Activated CD4-positive, alpha-beta T cell treated with anti-CD3 and anti-CD28 coated beads for 36 hours (primary cell): ENCODE measurements at regions not wholly inside any gene's neighbourhood (a gene's known extent, or its start where the extent isn't known, plus 50 kb on each side); places are given as distances from the start of the nearest gene placed in this dataset.

Source experiments
- ATAC-seq: fragments of 200-7000 bp; cut with Tn5 transposase; one replicate; pipeline ENCODE4 v1.10.0; 2021; ENCODE audit warnings: mild to moderate bottlenecking, moderate library complexity
- CTCF ChIA-PET: fragments of 350-600 bp; sonication (Branson Sonifier 250); formaldehyde crosslinking; loops from one replicate; lab custom pipeline; 2021; ENCODE audit warnings: antibody characterized with exemption; lab: Charles Lee
- POLR2A ChIA-PET: fragments of 350-600 bp; sonication (Branson Sonifier 250); formaldehyde crosslinking; loops from one replicate; lab custom pipeline; 2021; ENCODE audit warnings: antibody characterized with exemption, inconsistent platforms; lab: Charles Lee
- DNase-seq: peaks from one replicate; pipeline ENCODE4 v3.0.0-alpha.2; 2020
- H3K27ac Mint-ChIP-seq: one replicate; pipeline ENCODE4 v1.8.0; 2021; ENCODE audit warnings: mixed read lengths
- H3K27me3 Mint-ChIP-seq: one replicate; pipeline ENCODE4 v1.8.0; 2021; ENCODE audit warnings: mixed read lengths
- H3K36me3 Mint-ChIP-seq: one replicate; pipeline ENCODE4 v1.8.0; 2021; ENCODE audit warnings: low read depth, mixed read lengths
- H3K4me1 Mint-ChIP-seq: one replicate; pipeline ENCODE4 v1.8.0; 2021; ENCODE audit warnings: mixed read lengths
- H3K4me3 Mint-ChIP-seq: one replicate; pipeline ENCODE4 v1.8.0; 2021; ENCODE audit warnings: mild to moderate bottlenecking, moderate library complexity, mixed read lengths
- H3K9me3 Mint-ChIP-seq: one replicate; pipeline ENCODE4 v1.8.0; 2021; ENCODE audit warnings: low read depth, mixed read lengths
- intact Hi-C, 2 experiments: fragments of 100-400 bp; cut with DNase I in 1 of 2; cut with micrococcal nuclease in 1 of 2; formaldehyde crosslinking; loops; one replicate each; pipeline versions ENCODE4 v1.14.2 to v1.15.1; 2022 to 2024; cut with DNase I, micrococcal nuclease

- Mint-ChIP-seq H3K27ac (no peak overlapping the region), H3K4me3 (no peak overlapping the region), H3K27me3 (no peaks in the 10 kb centered on the region), H3K9me3 (peaks cover 8% of the 10 kb centered on the region), H3K4me1 (no peaks in the 10 kb centered on the region), H3K36me3 (no peaks in the 10 kb centered on the region)
- intact Hi-C loops = no loop called here
- POLR2A ChIA-PET = no interaction called here
- CTCF ChIA-PET = no interaction called here
- DNase-seq = no peak
- no peak for ATAC-seq
These were observed 409.3 kb upstream of the MMADHC start for GRCh38 chr2:149996901-149997300.

- intact Hi-C loops = no loop called here
- Mint-ChIP-seq H3K27ac (no peak overlapping the region), H3K4me1 (no peaks in the 10 kb centered on the region), H3K36me3 (no peaks in the 10 kb centered on the region), H3K27me3 (no peaks in the 10 kb centered on the region), H3K9me3 (peaks cover 5% of the 10 kb centered on the region), H3K4me3 (no peak overlapping the region)
- DNase-seq (no peak), ATAC-seq (no peak)
- CTCF ChIA-PET = no interaction called here
- POLR2A ChIA-PET = no interaction called here
These were observed 406.6 kb upstream of the MMADHC start for GRCh38 chr2:149994057-149994728.

- ChIA-PET CTCF (no interaction called here), POLR2A (no interaction called here)
- no peaks in the 10 kb centered on the region for H3K9me3 Mint-ChIP-seq
- H3K4me3 Mint-ChIP-seq = no peak overlapping the region
- H3K36me3 Mint-ChIP-seq = no peaks in the 10 kb centered on the region
- intact Hi-C loops = no loop called here
- no peak for DNase-seq
- H3K27me3 Mint-ChIP-seq = no peaks in the 10 kb centered on the region
- H3K4me1 Mint-ChIP-seq = no peaks in the 10 kb centered on the region
- ATAC-seq = no peak
- H3K27ac Mint-ChIP-seq = no peak overlapping the region
These were observed 405.7 kb upstream of the MMADHC start for GRCh38 chr2:149993316-149993715.

DNA sequence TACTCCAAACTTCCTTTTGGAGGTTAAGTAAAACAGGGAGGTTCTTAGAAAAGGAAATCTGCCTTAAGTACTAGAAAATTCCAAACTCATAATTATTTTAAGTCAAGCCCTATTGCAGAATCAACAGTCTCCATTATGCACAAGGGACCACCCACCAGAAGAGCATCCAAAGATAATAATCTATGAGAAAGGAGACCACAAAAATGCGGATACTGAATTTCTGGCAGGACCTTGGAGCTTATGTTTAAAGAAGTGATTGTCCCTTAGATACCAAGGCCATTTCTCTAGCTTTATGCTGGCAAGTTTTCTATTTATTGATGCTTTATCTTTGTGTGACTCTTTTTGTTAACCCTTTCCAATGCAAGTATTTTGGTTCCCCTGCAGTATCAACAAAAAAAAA is 404.0 kb upstream of the MMADHC start:
- Mint-ChIP-seq H3K27ac (no peak overlapping the region), H3K27me3 (no peaks in the 10 kb centered on the region), H3K4me3 (no peak overlapping the region), H3K4me1 (no peaks in the 10 kb centered on the region), H3K36me3 (no peaks in the 10 kb centered on the region), H3K9me3 (no peaks in the 10 kb centered on the region)
- CTCF ChIA-PET = interaction anchor here (1.0 kb wide), 1 partner anchor 13 kb away, joined by 3 read pairs; no protein-coding TSS in a partner anchor
- POLR2A ChIA-PET = no interaction called here
- DNase-seq (no peak), ATAC-seq (no peak)
- intact Hi-C loops = no loop called here

DNA sequence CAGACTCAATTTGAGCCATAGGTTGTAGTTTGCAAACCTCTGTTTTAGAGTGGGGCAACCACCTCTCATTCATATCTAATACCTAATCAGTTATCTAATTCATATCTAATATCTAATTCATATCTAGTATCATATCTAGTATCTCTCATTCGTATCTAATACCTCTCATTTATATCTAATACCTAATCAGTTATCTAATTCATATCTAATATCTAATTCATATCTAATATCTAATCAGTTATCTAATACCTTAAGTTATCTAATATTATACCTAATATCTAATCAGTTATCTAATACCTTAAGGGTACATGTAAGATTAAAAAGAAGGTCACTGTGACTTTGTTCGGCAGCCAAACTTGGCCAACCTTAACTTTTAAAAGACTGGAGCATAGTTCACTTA is 403.4 kb upstream of the MMADHC start:
- ChIA-PET CTCF (interaction anchor here (1.0 kb wide), 1 partner anchor 12 kb away, joined by 3 read pairs; no protein-coding TSS in a partner anchor), POLR2A (no interaction called here)
- no peak overlapping the region for H3K4me3 Mint-ChIP-seq
- no peaks in the 10 kb centered on the region for H3K36me3 Mint-ChIP-seq
- H3K27ac Mint-ChIP-seq = no peak overlapping the region
- no peaks in the 10 kb centered on the region for H3K27me3 Mint-ChIP-seq
- DNase-seq (no peak), ATAC-seq (no peak)
- intact Hi-C loops = no loop called here
- H3K4me1 Mint-ChIP-seq = no peaks in the 10 kb centered on the region
- H3K9me3 Mint-ChIP-seq = no peaks in the 10 kb centered on the region

GRCh38 chr2:149989447-149990063 is 402.0 kb upstream of the MMADHC start:
- H3K36me3 Mint-ChIP-seq = no peaks in the 10 kb centered on the region
- CTCF ChIA-PET = no interaction called here
- H3K27me3 Mint-ChIP-seq = no peaks in the 10 kb centered on the region
- no peak overlapping the region for H3K27ac Mint-ChIP-seq
- H3K4me1 Mint-ChIP-seq = no peaks in the 10 kb centered on the region
- POLR2A ChIA-PET = interaction anchor here (0.6 kb wide), 1 partner anchor 1660 kb away, joined by 4 read pairs; no protein-coding TSS in a partner anchor
- intact Hi-C loops = no loop called here
- no peak overlapping the region for H3K4me3 Mint-ChIP-seq
- no peaks in the 10 kb centered on the region for H3K9me3 Mint-ChIP-seq
- ATAC-seq = no peak
- no peak for DNase-seq

DNA sequence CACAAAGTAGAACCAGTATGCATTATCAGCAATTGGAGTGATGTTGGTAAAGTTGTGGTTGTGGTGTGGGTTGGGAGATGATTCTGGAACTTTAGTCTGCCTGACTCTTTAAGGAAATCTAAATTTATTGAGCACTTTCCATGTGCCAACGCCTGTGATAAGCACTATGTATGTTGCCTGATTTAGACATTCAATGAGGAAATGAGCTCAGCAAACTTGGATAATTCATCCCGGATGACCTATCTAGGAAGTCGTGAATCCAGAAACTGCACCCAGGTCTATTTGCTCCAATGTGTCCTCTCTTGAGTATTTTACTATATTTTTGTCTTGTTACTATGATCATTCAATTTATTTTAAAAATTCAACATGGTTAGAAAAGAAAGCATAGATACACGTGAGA is 400.8 kb upstream of the MMADHC start:
- intact Hi-C loops = no loop called here
- DNase-seq (no peak), ATAC-seq (no peak)
- POLR2A ChIA-PET = no interaction called here
- H3K9me3 Mint-ChIP-seq = no peaks in the 10 kb centered on the region
- CTCF ChIA-PET = no interaction called here
- no peaks in the 10 kb centered on the region for H3K36me3 Mint-ChIP-seq
- no peaks in the 10 kb centered on the region for H3K4me1 Mint-ChIP-seq
- H3K27ac Mint-ChIP-seq = no peak overlapping the region
- no peak overlapping the region for H3K4me3 Mint-ChIP-seq
- H3K27me3 Mint-ChIP-seq = no peaks in the 10 kb centered on the region

DNA sequence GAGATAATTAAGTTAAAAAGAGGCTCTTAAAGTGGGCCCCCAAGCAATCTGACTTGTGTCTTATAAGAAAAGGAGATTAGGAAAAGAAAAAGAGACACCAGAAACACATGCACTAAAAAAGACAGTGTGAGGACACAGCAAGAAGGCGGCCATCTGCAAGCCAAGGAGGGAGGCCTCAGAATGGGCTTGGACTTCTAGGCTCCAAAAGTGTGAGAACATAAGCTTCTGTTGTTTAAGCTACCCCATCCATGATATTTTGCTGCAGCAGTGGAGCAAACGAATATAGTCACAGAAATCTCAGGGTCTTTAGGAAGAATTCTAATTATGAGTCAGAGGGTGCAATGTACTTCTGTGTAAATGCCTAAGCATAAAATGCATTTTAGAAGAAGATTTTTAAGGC is 399.3 kb upstream of the MMADHC start:
- no peak overlapping the region for H3K27ac Mint-ChIP-seq
- DNase-seq (no peak), ATAC-seq (no peak)
- POLR2A ChIA-PET = no interaction called here
- H3K4me3 Mint-ChIP-seq = no peak overlapping the region
- H3K36me3 Mint-ChIP-seq = no peaks in the 10 kb centered on the region
- no peaks in the 10 kb centered on the region for H3K4me1 Mint-ChIP-seq
- H3K27me3 Mint-ChIP-seq = no peaks in the 10 kb centered on the region
- intact Hi-C loops = no loop called here
- no peaks in the 10 kb centered on the region for H3K9me3 Mint-ChIP-seq
- CTCF ChIA-PET = interaction anchor here (0.6 kb wide), 1 partner anchor 10 kb away, joined by 4 read pairs; no protein-coding TSS in a partner anchor

- DNase-seq (no peak), ATAC-seq (no peak)
- Mint-ChIP-seq H3K4me1 (no peaks in the 10 kb centered on the region), H3K36me3 (no peaks in the 10 kb centered on the region), H3K27me3 (no peaks in the 10 kb centered on the region), H3K9me3 (no peaks in the 10 kb centered on the region), H3K4me3 (no peak overlapping the region), H3K27ac (no peak overlapping the region)
- intact Hi-C loops = no loop called here
- POLR2A ChIA-PET = no interaction called here
- CTCF ChIA-PET = no interaction called here
These were observed 396.7 kb upstream of the MMADHC start for GRCh38 chr2:149984311-149984710.

DNA sequence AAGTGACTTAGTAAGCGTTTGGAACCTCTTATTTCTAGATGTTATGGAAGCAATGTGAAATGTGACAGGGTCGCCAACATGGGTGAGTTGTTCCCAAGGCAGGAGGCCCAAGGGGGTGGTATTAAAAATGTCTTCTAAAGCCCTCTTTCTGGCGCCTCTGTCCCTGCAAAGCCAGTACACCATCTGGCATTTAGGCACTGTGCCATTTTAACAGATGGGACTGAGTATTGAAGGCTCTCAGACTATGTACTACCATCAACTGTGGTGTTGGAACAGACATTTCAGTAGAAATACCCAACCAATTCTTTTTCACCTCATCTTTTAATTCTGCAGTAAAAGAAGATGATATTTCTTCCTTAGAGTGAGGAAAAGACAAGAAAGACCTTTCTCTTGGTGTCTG is 384.5 kb upstream of the MMADHC start:
- ATAC-seq = no peak

GRCh38 chr2:149954981-149955600 is 367.5 kb upstream of the MMADHC start:
- intact Hi-C loops = no loop called here
- ChIA-PET POLR2A (no interaction called here), CTCF (no interaction called here)
- no peaks in the 10 kb centered on the region for H3K27me3 Mint-ChIP-seq
- no peaks in the 10 kb centered on the region for H3K4me1 Mint-ChIP-seq
- DNase-seq (no peak), ATAC-seq (no peak)
- H3K36me3 Mint-ChIP-seq = no peaks in the 10 kb centered on the region
- H3K27ac Mint-ChIP-seq = no peak overlapping the region
- H3K4me3 Mint-ChIP-seq = no peak overlapping the region
- peaks cover 4% of the 10 kb centered on the region for H3K9me3 Mint-ChIP-seq

More for the DNA sequence above, 384.5 kb upstream of the MMADHC start:
- intact Hi-C loops = no loop called here
- POLR2A ChIA-PET = no interaction called here
- Mint-ChIP-seq H3K36me3 (no peaks in the 10 kb centered on the region), H3K9me3 (peaks cover 9% of the 10 kb centered on the region), H3K4me3 (no peak overlapping the region), H3K4me1 (no peaks in the 10 kb centered on the region), H3K27me3 (no peaks in the 10 kb centered on the region), H3K27ac (no peak overlapping the region)
- CTCF ChIA-PET = no interaction called here
- no peak for DNase-seq

DNA sequence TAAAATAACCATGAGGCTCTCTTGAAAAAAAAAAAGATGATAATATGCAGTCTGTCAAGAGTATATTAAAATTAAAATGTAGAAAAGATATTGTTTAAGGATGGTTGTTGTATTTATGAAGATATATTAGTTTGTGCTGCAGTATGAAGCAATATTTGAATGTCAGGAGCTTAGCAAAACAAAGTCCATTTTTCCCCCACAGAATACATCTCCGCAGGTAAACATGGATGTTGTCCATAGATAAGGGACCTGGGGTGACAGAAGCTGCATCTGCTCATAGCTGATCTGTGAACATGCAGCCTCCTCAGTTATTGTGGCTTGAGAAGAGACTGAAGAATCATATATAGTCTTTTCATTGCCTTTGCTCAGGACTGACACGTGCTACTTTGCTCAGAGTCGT is 366.1 kb upstream of the MMADHC start:
- ChIA-PET POLR2A (no interaction called here), CTCF (no interaction called here)
- no peaks in the 10 kb centered on the region for H3K4me1 Mint-ChIP-seq
- H3K27ac Mint-ChIP-seq = no peak overlapping the region
- H3K4me3 Mint-ChIP-seq = no peak overlapping the region
- intact Hi-C loops = no loop called here
- H3K36me3 Mint-ChIP-seq = no peaks in the 10 kb centered on the region
- H3K9me3 Mint-ChIP-seq = no peaks in the 10 kb centered on the region
- no peaks in the 10 kb centered on the region for H3K27me3 Mint-ChIP-seq
- DNase-seq (no peak), ATAC-seq (no peak)
